ENCODE measurements at regions not wholly inside any gene's neighbourhood (a gene's known extent, or its start where the extent isn't known, plus 50 kb on each side); places are given as distances from the start of the nearest gene placed in this dataset.

- TF ChIP-seq POLR2AphosphoS5 (IDR thresholded peaks at IDR 0.05; ENCODE audit: low read depth, low read length) = no peak
- TF ChIP-seq POLR2A (IDR thresholded peaks at IDR 0.05; ENCODE audit: low read depth, low read length) = no peak
- TF ChIP-seq PAX5 (IDR thresholded peaks at IDR 0.05; ENCODE audit: insufficient read depth, low read length, severe bottlenecking) = no peak
- no peak for TF ChIP-seq TAF1 (IDR thresholded peaks at IDR 0.05; ENCODE audit: low read depth, low read length)
These were observed 477.0 kb downstream of the SOX5 start for GRCh38 chr12:23472329-23472971.
